Neural crest cell (in vitro differentiated cells): ENCODE measurements at regions not wholly inside any gene's neighbourhood (a gene's known extent, or its start where the extent isn't known, plus 50 kb on each side); places are given as distances from the start of the nearest gene placed in this dataset.

ENCODE experiments used
- DNase-seq: peaks from one replicate; pipeline ENCODE4 v3.0.0; 2021; ENCODE audit warnings: low read depth, mixed read lengths, low spot score
- H3K27ac Mint-ChIP-seq: one replicate; pipeline ENCODE4 v1.8.0; 2021; ENCODE audit warnings: mild to moderate bottlenecking, mixed read lengths; ENCODE audit not compliant: unreplicated experiment
- H3K27me3 Mint-ChIP-seq: 2 replicates; pipeline ENCODE4 v1.8.0; 2021; ENCODE audit warnings: low read depth, mild to moderate bottlenecking, mixed read lengths
- H3K36me3 Mint-ChIP-seq: 2 replicates; pipeline ENCODE4 v1.8.0; 2021; ENCODE audit warnings: low read depth, mild to moderate bottlenecking, mixed read lengths
- H3K4me1 Mint-ChIP-seq: 2 replicates; pipeline ENCODE4 v1.8.0; 2021; ENCODE audit warnings: mixed read lengths
- H3K4me3 Mint-ChIP-seq: one replicate; pipeline ENCODE4 v1.8.0; 2021; ENCODE audit warnings: mild to moderate bottlenecking, mixed read lengths
- H3K9me3 Mint-ChIP-seq: 2 replicates; pipeline ENCODE4 v1.8.0; 2021; ENCODE audit warnings: mixed read lengths
- CTCF ChIP-seq: fragments of 200-600 bp; sonication (generic); conservative IDR thresholded peaks from 2 replicates; pipeline ENCODE4 v1.5.0; 2021; ENCODE audit warnings: antibody characterized with exemption, mild to moderate bottlenecking

DNA sequence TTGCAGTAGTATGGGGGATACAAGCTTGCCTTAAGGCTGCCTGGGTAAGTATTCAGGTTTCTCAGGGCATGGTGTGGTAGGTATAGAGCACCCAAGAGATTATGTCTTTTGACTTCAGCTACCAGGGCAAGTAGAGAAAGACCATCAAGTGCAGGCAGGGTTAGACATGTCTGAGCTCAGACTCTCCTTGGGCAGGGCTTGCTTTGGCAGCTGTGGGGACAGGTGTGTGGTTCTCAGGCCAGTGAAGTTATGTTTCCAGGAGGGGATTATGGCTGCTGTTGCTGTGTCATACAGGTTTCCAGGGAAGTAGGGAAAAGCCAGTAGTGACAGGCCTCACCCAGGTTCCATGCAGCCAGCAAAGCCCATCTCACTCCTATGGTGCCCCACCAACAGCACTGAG lies 1040.4 kb downstream of the FLRT2 start:
- Mint-ChIP-seq H3K4me3 (no peak overlapping the region), H3K9me3 (no peaks in the 10 kb centered on the region), H3K27me3 (no peaks in the 10 kb centered on the region), H3K36me3 (no peaks in the 10 kb centered on the region), H3K4me1 (no peaks in the 10 kb centered on the region), H3K27ac (no peak overlapping the region)
- no peak for DNase-seq
- no peak for TF ChIP-seq CTCF

- H3K4me3 Mint-ChIP-seq: no peak overlapping the region
- no peaks in the 10 kb centered on the region for H3K4me1 Mint-ChIP-seq
- H3K36me3 Mint-ChIP-seq: no peaks in the 10 kb centered on the region
- TF ChIP-seq CTCF: no peak
- no peak for DNase-seq
- no peaks in the 10 kb centered on the region for H3K9me3 Mint-ChIP-seq
- no peak overlapping the region for H3K27ac Mint-ChIP-seq
- H3K27me3 Mint-ChIP-seq: no peaks in the 10 kb centered on the region
Observed at GRCh38 chr14:86543521-86543920, 1013.6 kb downstream of the FLRT2 start.

DNA sequence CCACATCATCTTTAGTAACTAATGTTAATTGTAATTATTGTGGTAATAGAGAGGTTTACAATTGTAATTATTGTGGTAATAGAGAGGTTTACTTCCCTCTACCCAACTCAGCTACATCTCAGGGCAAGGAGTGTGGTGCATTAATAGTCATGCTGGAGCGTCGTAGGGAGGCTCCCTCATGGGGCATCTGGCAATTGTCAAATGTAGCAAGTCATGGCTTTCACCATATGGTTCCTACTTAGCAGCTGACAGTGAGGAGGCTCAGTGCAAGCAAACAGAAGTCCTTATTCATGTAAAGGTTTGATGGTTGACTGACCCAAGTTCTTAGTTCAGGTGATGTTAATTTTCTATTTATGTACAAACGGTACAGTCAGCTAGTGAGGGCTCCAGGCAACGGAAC lies 1012.0 kb downstream of the FLRT2 start:
- no peak for DNase-seq

GRCh38 chr14:86540636-86541247 lies 1010.8 kb downstream of the FLRT2 start:
- Mint-ChIP-seq H3K4me1 (no peaks in the 10 kb centered on the region), H3K27me3 (no peaks in the 10 kb centered on the region), H3K4me3 (no peak overlapping the region), H3K27ac (no peak overlapping the region), H3K36me3 (no peaks in the 10 kb centered on the region), H3K9me3 (no peaks in the 10 kb centered on the region)
- TF ChIP-seq CTCF: no peak
- DNase-seq: no peak

More for the DNA sequence above, 1012.0 kb downstream of the FLRT2 start:
- Mint-ChIP-seq H3K4me3 (no peak overlapping the region), H3K36me3 (no peaks in the 10 kb centered on the region), H3K27me3 (no peaks in the 10 kb centered on the region), H3K4me1 (no peaks in the 10 kb centered on the region), H3K9me3 (no peaks in the 10 kb centered on the region), H3K27ac (no peak overlapping the region)
- no peak for TF ChIP-seq CTCF

DNA sequence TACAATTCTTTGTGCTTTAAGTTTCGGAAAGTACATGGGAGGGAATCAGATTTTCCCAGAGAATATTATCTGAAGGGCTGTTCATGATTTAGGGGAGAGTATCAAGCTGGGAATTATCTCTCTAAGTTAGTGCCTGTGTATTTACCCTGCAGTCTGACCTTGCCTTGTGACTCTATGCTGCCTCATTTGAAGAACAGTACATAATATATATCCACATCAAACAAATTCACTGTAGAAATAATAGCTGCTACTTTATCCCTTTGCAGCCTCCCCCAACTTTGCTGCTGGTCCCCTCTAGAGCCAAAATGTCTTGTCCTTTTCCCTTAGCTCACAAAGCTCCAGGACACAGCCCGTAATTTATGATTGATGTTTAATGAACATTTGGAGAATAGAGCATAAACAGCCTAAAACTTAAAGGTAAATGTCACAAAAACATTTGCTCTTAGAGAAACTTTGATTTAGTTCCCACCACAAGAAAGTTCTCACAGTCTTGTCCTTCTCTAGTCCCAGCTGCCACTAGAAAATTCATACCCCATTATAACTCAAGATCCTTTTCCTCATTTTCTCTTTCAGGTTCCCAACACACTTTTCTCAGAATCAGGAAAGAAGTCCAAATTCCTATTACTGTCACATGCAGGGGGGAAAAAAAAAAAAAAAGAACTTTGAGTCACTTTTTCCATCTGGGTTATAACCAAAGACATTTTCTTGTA lies 1009.6 kb downstream of the FLRT2 start:
- H3K4me3 Mint-ChIP-seq: no peak overlapping the region
- no peak for DNase-seq
- H3K27ac Mint-ChIP-seq: no peak overlapping the region
- no peaks in the 10 kb centered on the region for H3K9me3 Mint-ChIP-seq
- TF ChIP-seq CTCF: no peak
- no peaks in the 10 kb centered on the region for H3K4me1 Mint-ChIP-seq
- H3K27me3 Mint-ChIP-seq: no peaks in the 10 kb centered on the region
- no peaks in the 10 kb centered on the region for H3K36me3 Mint-ChIP-seq
